HG03039 (cell line): ENCODE measurements at regions not wholly inside any gene's neighbourhood (a gene's known extent, or its start where the extent isn't known, plus 50 kb on each side); places are given as distances from the start of the nearest gene placed in this dataset.

Experiments
- ATAC-seq: cut with Tn5 transposase; IDR thresholded peaks from one replicate; pipeline ENCODE4 v1.9.1; 2021; ENCODE audit warnings: mild to moderate bottlenecking, moderate library complexity; ENCODE audit not compliant: unreplicated experiment

GRCh38 chr7:46532571-46532970 is 611.5 kb upstream of the IGFBP3 start:
- no peak for ATAC-seq

GRCh38 chr7:46530081-46530750 is 609.1 kb upstream of the IGFBP3 start:
- ATAC-seq, result no peak

GRCh38 chr7:46527360-46527759 is 606.3 kb upstream of the IGFBP3 start:
- no peak for ATAC-seq

- ATAC-seq, result no peak
These were observed 604.8 kb upstream of the IGFBP3 start for GRCh38 chr7:46525876-46526275.

- ATAC-seq, result no peak
These were observed 603.3 kb upstream of the IGFBP3 start for GRCh38 chr7:46524350-46524749.

- ATAC-seq, result no peak
These were observed 601.4 kb upstream of the IGFBP3 start for GRCh38 chr7:46522354-46522906.

- no peak for ATAC-seq
These were observed 597.6 kb upstream of the IGFBP3 start for GRCh38 chr7:46518713-46519112.

GRCh38 chr7:46515844-46516590 is 594.9 kb upstream of the IGFBP3 start:
- no peak for ATAC-seq

GRCh38 chr7:46513447-46513848 is 592.4 kb upstream of the IGFBP3 start:
- ATAC-seq, result no peak

GRCh38 chr7:46512891-46513413 is 591.9 kb upstream of the IGFBP3 start:
- ATAC-seq, result no peak

GRCh38 chr7:46511442-46512215 is 590.6 kb upstream of the IGFBP3 start:
- no peak for ATAC-seq

GRCh38 chr7:46508583-46508982 is 587.5 kb upstream of the IGFBP3 start:
- no peak for ATAC-seq

- ATAC-seq, result no peak
These were observed 586.5 kb upstream of the IGFBP3 start for GRCh38 chr7:46507560-46507959.

- no peak for ATAC-seq
These were observed 573.4 kb upstream of the IGFBP3 start for GRCh38 chr7:46494441-46494840.

GRCh38 chr7:46494028-46494427 is 573.0 kb upstream of the IGFBP3 start:
- no peak for ATAC-seq

GRCh38 chr7:46493196-46493595 is 572.1 kb upstream of the IGFBP3 start:
- no peak for ATAC-seq

GRCh38 chr7:46492466-46492865 is 571.4 kb upstream of the IGFBP3 start:
- ATAC-seq, result no peak

- ATAC-seq, result no peak
These were observed 569.3 kb upstream of the IGFBP3 start for GRCh38 chr7:46490406-46490805.

GRCh38 chr7:46489106-46489505 is 568.0 kb upstream of the IGFBP3 start:
- ATAC-seq, result no peak

GRCh38 chr7:46488607-46489006 is 567.5 kb upstream of the IGFBP3 start:
- no peak for ATAC-seq
